ENCODE measurements at regions not wholly inside any gene's neighbourhood (a gene's known extent, or its start where the extent isn't known, plus 50 kb on each side); places are given as distances from the start of the nearest gene placed in this dataset.

- no peaks in the 10 kb centered on the region for H3K36me3 ChIP-seq (ENCODE audit: insufficient read depth, low read length)
- H3K4me2 ChIP-seq (ENCODE audit: insufficient read depth, low read length) = no peak overlapping the region
- no peak overlapping the region for H2AFZ ChIP-seq (ENCODE audit: low read depth, low read length)
- ATAC-seq (ENCODE audit: insufficient read depth, low read depth) = peak; percentile 40; the same call in 1 of the 3 replicates
- no peak overlapping the region for H3K27ac ChIP-seq (ENCODE audit: low read length)
- DNase-seq = no peak
- no peaks in the 10 kb centered on the region for H3K9me3 ChIP-seq (ENCODE audit: insufficient read depth, low read length, severe bottlenecking)
- no peak for TF ChIP-seq CTCF (IDR thresholded peaks at IDR 0.05; ENCODE audit: borderline replicate concordance, extremely low read depth, low read length, poor library complexity, severe bottlenecking)
- TF ChIP-seq EZH2 (IDR thresholded peaks at IDR 0.05; ENCODE audit: borderline replicate concordance, low read depth, low read length, severe bottlenecking) = no peak
- no peak overlapping the region for H3K9ac ChIP-seq (ENCODE audit: low read depth, low read length)
- H3K27me3 ChIP-seq (ENCODE audit: insufficient read depth, low read length, poor library complexity) = no peaks in the 10 kb centered on the region
- H3K79me2 ChIP-seq (ENCODE audit: insufficient read depth, low read length) = no peaks in the 10 kb centered on the region
- H4K20me1 ChIP-seq (ENCODE audit: insufficient read depth, low read length) = no peaks in the 10 kb centered on the region
- no peak overlapping the region for H3K4me3 ChIP-seq (ENCODE audit: low read depth in 1 of 2, low read length in 2 of 2)
- H3K4me1 ChIP-seq (ENCODE audit: insufficient read depth, low read length) = no peaks in the 10 kb centered on the region
Observed at GRCh38 chr7:50962962-50963374, 180.3 kb upstream of the GRB10 start.

GRCh38 chr7:50962281-50962883 is 179.7 kb upstream of the GRB10 start:
- ATAC-seq (ENCODE audit: insufficient read depth, low read depth) = no peak
- H3K4me2 ChIP-seq (ENCODE audit: insufficient read depth, low read length) = no peak overlapping the region

GRCh38 chr7:50960621-50961310 is 178.1 kb upstream of the GRB10 start:
- Histone ChIP-seq H3K79me2 (ENCODE audit: insufficient read depth, low read length) (no peaks in the 10 kb centered on the region), H3K36me3 (ENCODE audit: insufficient read depth, low read length) (no peaks in the 10 kb centered on the region), H3K27ac (ENCODE audit: low read length) (no peak overlapping the region), H4K20me1 (ENCODE audit: insufficient read depth, low read length) (no peaks in the 10 kb centered on the region), H3K27me3 (ENCODE audit: insufficient read depth, low read length, poor library complexity) (no peaks in the 10 kb centered on the region), H3K9ac (ENCODE audit: low read depth, low read length) (no peak overlapping the region), H3K4me2 (ENCODE audit: insufficient read depth, low read length) (no peak overlapping the region), H2AFZ (ENCODE audit: low read depth, low read length) (no peak overlapping the region), H3K4me1 (ENCODE audit: insufficient read depth, low read length) (no peaks in the 10 kb centered on the region), H3K4me3 (ENCODE audit: low read depth in 1 of 2, low read length in 2 of 2) (no peak overlapping the region), H3K9me3 (ENCODE audit: insufficient read depth, low read length, severe bottlenecking) (no peaks in the 10 kb centered on the region)
- TF ChIP-seq EZH2 (IDR thresholded peaks at IDR 0.05; ENCODE audit: borderline replicate concordance, low read depth, low read length, severe bottlenecking) = no peak
- TF ChIP-seq CTCF (IDR thresholded peaks at IDR 0.05; ENCODE audit: borderline replicate concordance, extremely low read depth, low read length, poor library complexity, severe bottlenecking) = no peak
- DNase-seq = no peak
- no peak for ATAC-seq (ENCODE audit: insufficient read depth, low read depth)

More at GRCh38 chr7:50962281-50962883, 179.7 kb upstream of the GRB10 start:
- Histone ChIP-seq H4K20me1 (ENCODE audit: insufficient read depth, low read length) (no peaks in the 10 kb centered on the region), H2AFZ (ENCODE audit: low read depth, low read length) (no peak overlapping the region), H3K79me2 (ENCODE audit: insufficient read depth, low read length) (no peaks in the 10 kb centered on the region), H3K9me3 (ENCODE audit: insufficient read depth, low read length, severe bottlenecking) (no peaks in the 10 kb centered on the region), H3K4me1 (ENCODE audit: insufficient read depth, low read length) (no peaks in the 10 kb centered on the region), H3K27ac (ENCODE audit: low read length) (no peak overlapping the region), H3K4me3 (ENCODE audit: low read depth in 1 of 2, low read length in 2 of 2) (no peak overlapping the region), H3K36me3 (ENCODE audit: insufficient read depth, low read length) (no peaks in the 10 kb centered on the region), H3K9ac (ENCODE audit: low read depth, low read length) (no peak overlapping the region), H3K27me3 (ENCODE audit: insufficient read depth, low read length, poor library complexity) (no peaks in the 10 kb centered on the region)
- TF ChIP-seq EZH2 (IDR thresholded peaks at IDR 0.05; ENCODE audit: borderline replicate concordance, low read depth, low read length, severe bottlenecking) (no peak), CTCF (IDR thresholded peaks at IDR 0.05; ENCODE audit: borderline replicate concordance, extremely low read depth, low read length, poor library complexity, severe bottlenecking) (no peak)
- DNase-seq = no peak
